Calu3 (cell line): ENCODE measurements at regions not wholly inside any gene's neighbourhood (a gene's known extent, or its start where the extent isn't known, plus 50 kb on each side); places are given as distances from the start of the nearest gene placed in this dataset.

Source experiments
- BruUV-seq: library from RNA; stranded (reverse); fragments of 400-500 nt; replicated peaks from 2 replicates; lab custom pipeline; 2021; lab: Mats Ljungman, UMichigan
- CTCF ChIA-PET: fragments of 300-600 bp; sonication (Branson Sonifier 250); formaldehyde crosslinking; loops from one replicate; lab custom pipeline; 2022; ENCODE audit warnings: antibody characterized with exemption; lab: Charles Lee
- DNase-seq: peaks from one replicate; pipeline ENCODE4 v3.0.0; 2022
- H3K27ac Mint-ChIP-seq: one replicate; pipeline ENCODE4 v1.8.0; 2022; ENCODE audit warnings: mixed read lengths; ENCODE audit not compliant: unreplicated experiment
- H3K27me3 Mint-ChIP-seq: one replicate; pipeline ENCODE4 v1.8.0; 2022; ENCODE audit warnings: mixed read lengths; ENCODE audit not compliant: unreplicated experiment
- H3K36me3 Mint-ChIP-seq: one replicate; pipeline ENCODE4 v1.8.0; 2022; ENCODE audit warnings: mild to moderate bottlenecking, moderate library complexity, mixed read lengths; ENCODE audit not compliant: insufficient read depth, unreplicated experiment
- H3K4me1 Mint-ChIP-seq: one replicate; pipeline ENCODE4 v1.8.0; 2022; ENCODE audit warnings: mild to moderate bottlenecking, low read depth, mixed read lengths; ENCODE audit not compliant: unreplicated experiment
- H3K4me3 Mint-ChIP-seq: one replicate; pipeline ENCODE4 v1.8.0; 2022; ENCODE audit warnings: mild to moderate bottlenecking, low read depth, moderate library complexity, mixed read lengths; ENCODE audit not compliant: unreplicated experiment
- H3K9me3 Mint-ChIP-seq: one replicate; pipeline ENCODE4 v1.8.0; 2022; ENCODE audit warnings: low read depth, mixed read lengths; ENCODE audit not compliant: unreplicated experiment
- intact Hi-C: fragments of 100-400 bp; cut with micrococcal nuclease; formaldehyde crosslinking; loops from one replicate; pipeline ENCODE4 v1.10.0; 2022; ENCODE audit not compliant: unreplicated experiment
- TF ChIP-seq, protein P1 (sequence below): fragments of 200-600 bp; IDR thresholded peaks from one replicate; pipeline ENCODE4 v1.8.0; 2022; ENCODE audit warnings: antibody characterized with exemption; ENCODE audit not compliant: unreplicated experiment

DNA sequence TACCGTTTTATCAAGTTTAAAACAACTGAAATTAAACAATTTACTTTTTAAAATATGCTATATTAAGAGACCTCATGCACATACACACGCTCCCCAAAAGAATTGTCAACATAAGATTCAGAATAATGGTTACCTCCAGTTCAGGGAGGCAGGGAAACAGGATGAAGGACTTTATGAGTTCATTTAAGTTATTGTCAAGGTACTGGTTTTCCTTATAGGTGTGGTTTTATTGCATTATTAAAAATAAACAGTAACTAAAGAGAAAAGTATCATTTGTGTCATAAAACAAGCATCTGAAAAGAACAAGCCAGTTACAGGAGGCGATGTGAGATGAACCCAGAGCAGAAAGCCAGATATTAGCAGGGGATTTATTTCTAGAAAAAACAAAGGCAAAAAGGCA lies 2376.7 kb downstream of the MAT2B start:
- DNase-seq = no peak
- no peak overlapping the region for H3K4me3 Mint-ChIP-seq
- peaks cover 8% of the 10 kb centered on the region for H3K9me3 Mint-ChIP-seq
- TF ChIP-seq, protein P1, sequence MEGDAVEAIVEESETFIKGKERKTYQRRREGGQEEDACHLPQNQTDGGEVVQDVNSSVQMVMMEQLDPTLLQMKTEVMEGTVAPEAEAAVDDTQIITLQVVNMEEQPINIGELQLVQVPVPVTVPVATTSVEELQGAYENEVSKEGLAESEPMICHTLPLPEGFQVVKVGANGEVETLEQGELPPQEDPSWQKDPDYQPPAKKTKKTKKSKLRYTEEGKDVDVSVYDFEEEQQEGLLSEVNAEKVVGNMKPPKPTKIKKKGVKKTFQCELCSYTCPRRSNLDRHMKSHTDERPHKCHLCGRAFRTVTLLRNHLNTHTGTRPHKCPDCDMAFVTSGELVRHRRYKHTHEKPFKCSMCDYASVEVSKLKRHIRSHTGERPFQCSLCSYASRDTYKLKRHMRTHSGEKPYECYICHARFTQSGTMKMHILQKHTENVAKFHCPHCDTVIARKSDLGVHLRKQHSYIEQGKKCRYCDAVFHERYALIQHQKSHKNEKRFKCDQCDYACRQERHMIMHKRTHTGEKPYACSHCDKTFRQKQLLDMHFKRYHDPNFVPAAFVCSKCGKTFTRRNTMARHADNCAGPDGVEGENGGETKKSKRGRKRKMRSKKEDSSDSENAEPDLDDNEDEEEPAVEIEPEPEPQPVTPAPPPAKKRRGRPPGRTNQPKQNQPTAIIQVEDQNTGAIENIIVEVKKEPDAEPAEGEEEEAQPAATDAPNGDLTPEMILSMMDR = no peak
- BruUV-seq = no TSS peak
- H3K27ac Mint-ChIP-seq = no peak overlapping the region
- H3K36me3 Mint-ChIP-seq = no peaks in the 10 kb centered on the region
- no peaks in the 10 kb centered on the region for H3K4me1 Mint-ChIP-seq
- intact Hi-C loops = no loop called here
- CTCF ChIA-PET = no interaction called here
- H3K27me3 Mint-ChIP-seq = no peaks in the 10 kb centered on the region

DNA sequence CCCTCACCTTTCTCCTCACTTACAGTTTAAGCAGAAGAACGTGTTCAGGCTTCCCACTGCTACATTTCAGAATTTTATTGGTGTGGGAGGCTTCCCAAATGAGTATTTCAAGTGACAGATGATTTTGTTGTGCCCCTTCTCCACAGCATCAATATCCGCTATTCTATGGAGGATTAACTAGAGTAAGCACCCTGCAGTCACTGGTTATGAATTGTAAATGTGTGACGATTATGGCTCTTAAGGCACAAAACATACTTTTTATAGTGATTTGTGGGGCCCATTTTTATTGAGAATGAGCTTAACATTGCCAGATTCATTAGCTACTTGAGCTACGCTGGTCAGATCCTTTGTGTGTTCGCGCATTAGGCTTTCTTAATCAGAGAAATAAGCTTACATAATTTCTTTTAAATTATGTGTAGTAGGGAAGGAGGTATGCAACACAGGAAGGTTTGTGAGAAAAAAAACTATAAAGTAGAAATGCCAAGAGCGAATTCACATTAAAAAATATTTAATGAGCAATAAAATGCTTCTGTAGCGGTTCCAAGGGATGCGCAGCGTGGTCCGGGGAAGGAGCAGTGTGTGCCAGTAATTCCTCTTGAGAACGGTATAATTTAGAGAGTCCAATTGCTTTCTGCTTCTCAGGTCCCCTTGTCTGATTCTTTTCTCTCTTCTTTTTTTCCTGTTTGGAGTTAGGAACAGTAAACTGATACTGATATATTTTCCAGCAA lies 2380.4 kb downstream of the MAT2B start:
- Mint-ChIP-seq H3K4me3 (no peak overlapping the region), H3K4me1 (no peaks in the 10 kb centered on the region), H3K27me3 (no peaks in the 10 kb centered on the region), H3K36me3 (no peaks in the 10 kb centered on the region), H3K27ac (no peak overlapping the region), H3K9me3 (peaks cover 10% of the 10 kb centered on the region)
- CTCF ChIA-PET = no interaction called here
- TF ChIP-seq, protein P1 = no peak
- BruUV-seq = no TSS peak
- intact Hi-C loops = no loop called here
- no peak for DNase-seq

DNA sequence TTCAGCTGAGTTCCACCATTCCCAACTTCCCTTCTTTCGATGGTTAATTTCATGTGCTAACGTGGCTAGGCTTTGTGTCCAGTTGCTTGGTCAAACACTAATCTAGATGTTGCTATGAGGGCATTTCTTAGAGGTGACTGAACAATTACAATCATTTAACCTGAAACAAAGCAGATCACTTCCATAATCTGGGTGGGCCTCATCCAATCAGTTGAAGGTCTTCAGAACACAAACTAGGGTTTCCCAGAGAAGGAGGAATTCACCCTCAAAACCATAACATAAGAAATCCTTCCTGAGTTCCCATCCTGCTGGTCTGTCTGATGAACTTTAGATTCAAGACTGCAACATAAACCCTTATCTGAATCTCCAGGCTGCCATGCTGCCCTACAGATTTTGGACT lies 2381.7 kb downstream of the MAT2B start:
- CTCF ChIA-PET = interaction anchor here (0.6 kb wide), 1 partner anchor 383 kb away, joined by 3 read pairs; no protein-coding TSS in a partner anchor
- Mint-ChIP-seq H3K9me3 (peaks cover 11% of the 10 kb centered on the region), H3K27me3 (no peaks in the 10 kb centered on the region), H3K4me1 (no peaks in the 10 kb centered on the region), H3K4me3 (no peak overlapping the region), H3K36me3 (no peaks in the 10 kb centered on the region), H3K27ac (no peak overlapping the region)
- TF ChIP-seq, protein P1 = no peak
- no peak for DNase-seq
- intact Hi-C loops = no loop called here
- BruUV-seq = no TSS peak

DNA sequence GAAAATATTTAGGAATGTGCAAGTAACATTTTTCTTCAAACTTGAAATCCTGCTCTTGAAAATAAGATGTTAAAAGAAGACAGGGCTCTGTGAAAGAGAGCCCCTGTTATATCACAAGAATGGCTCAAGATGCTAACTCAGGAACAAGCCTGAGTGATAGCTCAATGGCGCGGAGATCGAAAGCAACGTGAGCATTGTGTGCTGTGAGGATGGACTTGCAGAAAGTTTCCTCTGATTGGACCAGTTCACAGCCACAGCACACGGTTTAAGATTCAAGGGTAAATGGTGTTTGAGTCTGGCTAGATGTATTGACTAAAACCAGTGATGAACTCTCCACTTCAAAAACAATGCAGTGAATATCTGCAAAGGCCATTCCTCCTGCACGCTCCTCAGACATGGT lies 2387.0 kb downstream of the MAT2B start:
- DNase-seq = no peak
- BruUV-seq = no TSS peak
- CTCF ChIA-PET = no interaction called here
- intact Hi-C loops = no loop called here
- no peak overlapping the region for H3K4me3 Mint-ChIP-seq
- H3K36me3 Mint-ChIP-seq = no peaks in the 10 kb centered on the region
- TF ChIP-seq, protein P1 = no peak
- H3K9me3 Mint-ChIP-seq = peaks cover 15% of the 10 kb centered on the region
- no peaks in the 10 kb centered on the region for H3K27me3 Mint-ChIP-seq
- no peak overlapping the region for H3K27ac Mint-ChIP-seq
- H3K4me1 Mint-ChIP-seq = no peaks in the 10 kb centered on the region
